Uterus (tissue), 3 donors: ENCODE measurements at regions not wholly inside any gene's neighbourhood (a gene's known extent, or its start where the extent isn't known, plus 50 kb on each side); places are given as distances from the start of the nearest gene placed in this dataset.

ENCODE experiments used
- DNase-seq, 2 donors: peaks; one replicate each; pipeline ENCODE4 v3.0.0-alpha.2; 2019 to 2020
- H3K27ac ChIP-seq, 2 donors: fragments of 200-600 bp; sonication (generic); 1 replicate in 1 of 2; 2 replicates in 1 of 2; pipeline ENCODE4 v1.5.1; 2016 to 2018
- H3K27me3 ChIP-seq, 2 donors: fragments of 200-600 bp; sonication (generic); one replicate each; pipeline ENCODE4 v1.5.1; 2018 to 2019; ENCODE audit warnings: control low read depth in 1 of 2
- H3K36me3 ChIP-seq, 2 donors: fragments of 200-600 bp; sonication (generic); one replicate each; pipeline ENCODE4 v1.5.1; 2019; ENCODE audit warnings: control low read depth in 1 of 2
- H3K4me1 ChIP-seq, 2 donors: fragments of 200-600 bp; sonication (generic); one replicate each; pipeline ENCODE4 v1.5.1; 2018 to 2019; ENCODE audit warnings: control low read depth in 1 of 2
- H3K4me3 ChIP-seq, 2 donors: fragments of 200-600 bp; sonication (generic); 1 replicate in 1 of 2; 2 replicates in 1 of 2; pipeline ENCODE4 v1.5.1; 2018 to 2019; ENCODE audit warnings: mild to moderate bottlenecking in 1 of 2
- H3K9me3 ChIP-seq, 2 donors: fragments of 200-600 bp; sonication (generic); one replicate each; pipeline ENCODE4 v1.5.1; 2019; ENCODE audit warnings: control low read depth in 1 of 2
- CTCF ChIP-seq, 4 experiments: fragments of 200-600 bp in 2 of 4; fragments of 450-650 bp in 2 of 4; sonication (generic) in 2 of 4; IDR thresholded peaks; one replicate each; pipeline ENCODE4 v1.5.1; 2016 to 2019; ENCODE audit warnings: antibody characterized with exemption in 4 of 4, mild to moderate bottlenecking in 2 of 4, moderate library complexity in 1 of 4
- POLR2A ChIP-seq, 2 donors: fragments of 450-650 bp; IDR thresholded peaks; one replicate each; pipeline ENCODE4 v1.6.1; 2016; ENCODE audit warnings: antibody characterized with exemption in 2 of 2, mild to moderate bottlenecking in 1 of 2, moderate library complexity in 1 of 2
- intact Hi-C: fragments of 100-400 bp; cut with DNase I; formaldehyde crosslinking; loops from one replicate; pipeline ENCODE4 v1.15.1; 2023; ENCODE audit warnings: low total_unique reads
- donor health status: DM: yes; HTN: yes; CAD: no.

- Histone ChIP-seq H3K27ac (no peak overlapping the region), H3K4me3 (no peak overlapping the region), H3K27me3 (no peaks in the 10 kb centered on the region), H3K36me3 (no peaks in the 10 kb centered on the region), H3K9me3 (peaks cover 0 to 6% of the 10 kb centered on the region in 2 donors), H3K4me1 (no peaks in the 10 kb centered on the region)
- DNase-seq = no peak
- TF ChIP-seq POLR2A (IDR thresholded peaks at IDR 0.05) (no peak), CTCF (IDR thresholded peaks at IDR 0.05) (no peak)
- intact Hi-C loops = no loop called here
Measured at GRCh38 chr1:96281491-96281890, 440.1 kb upstream of the PTBP2 start.

- intact Hi-C loops = no loop called here
- Histone ChIP-seq H3K9me3 (no peaks in the 10 kb centered on the region), H3K4me1 (no peaks in the 10 kb centered on the region), H3K36me3 (no peaks in the 10 kb centered on the region), H3K27me3 (no peaks in the 10 kb centered on the region), H3K4me3 (no peak overlapping the region), H3K27ac (no peak overlapping the region)
- TF ChIP-seq CTCF (IDR thresholded peaks at IDR 0.05) (no peak), POLR2A (IDR thresholded peaks at IDR 0.05) (no peak)
- DNase-seq = no peak
Measured at GRCh38 chr1:96290033-96290432, 431.6 kb upstream of the PTBP2 start.

DNA sequence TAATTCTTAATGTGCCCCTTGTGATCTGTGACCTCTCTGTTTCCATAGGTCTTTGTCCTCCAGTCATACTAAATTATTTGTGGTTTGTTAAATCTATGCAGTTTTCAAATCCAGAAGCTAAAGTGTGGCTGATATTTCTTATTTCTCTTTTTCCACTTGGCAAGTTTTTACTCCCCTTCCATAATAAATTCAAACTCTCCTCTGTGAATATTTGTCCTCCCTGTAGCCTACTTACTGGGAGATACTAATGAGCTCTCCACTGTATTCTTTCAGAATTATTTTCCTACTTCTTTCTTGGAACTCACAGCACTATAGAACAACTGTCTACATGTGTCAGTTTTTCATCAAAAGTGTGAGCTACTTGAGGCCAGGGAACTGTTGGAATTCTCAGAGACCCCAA, 430.8 kb upstream of the PTBP2 start:
- Histone ChIP-seq H3K36me3 (no peaks in the 10 kb centered on the region), H3K4me1 (no peaks in the 10 kb centered on the region), H3K27ac (no peak overlapping the region), H3K27me3 (no peaks in the 10 kb centered on the region), H3K9me3 (no peaks in the 10 kb centered on the region), H3K4me3 (no peak overlapping the region)
- DNase-seq = no peak
- TF ChIP-seq POLR2A (IDR thresholded peaks at IDR 0.05) (no peak), CTCF (IDR thresholded peaks at IDR 0.05) (no peak)
- intact Hi-C loops = no loop called here

DNA sequence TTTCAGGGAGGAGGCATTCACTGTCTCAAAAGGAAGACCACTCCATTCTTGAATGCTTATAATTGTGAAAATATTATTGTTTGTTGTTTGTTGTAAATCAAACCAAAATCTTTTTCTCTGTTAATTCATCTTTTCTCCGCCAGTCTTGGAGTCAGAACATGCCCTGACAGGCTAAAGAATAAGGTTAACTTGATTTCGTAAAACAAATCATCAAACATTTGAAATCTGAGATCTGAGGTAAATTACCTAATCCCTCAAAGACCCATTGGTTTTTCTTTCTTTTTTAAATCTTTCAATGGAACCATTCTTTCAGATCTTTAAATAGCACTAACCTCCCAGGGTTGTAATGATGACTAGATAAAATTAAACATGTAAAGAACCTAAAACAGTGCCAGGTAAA, 430.1 kb upstream of the PTBP2 start:
- no peak for DNase-seq
- Histone ChIP-seq H3K27ac (no peak overlapping the region), H3K4me1 (no peaks in the 10 kb centered on the region), H3K36me3 (no peaks in the 10 kb centered on the region), H3K9me3 (no peaks in the 10 kb centered on the region), H3K4me3 (no peak overlapping the region), H3K27me3 (no peaks in the 10 kb centered on the region)
- intact Hi-C loops = no loop called here
- no peak for TF ChIP-seq POLR2A (IDR thresholded peaks at IDR 0.05)
- no peak for TF ChIP-seq CTCF (IDR thresholded peaks at IDR 0.05)

- H3K27ac ChIP-seq = no peak overlapping the region
- no peak overlapping the region for H3K4me3 ChIP-seq
- DNase-seq = no peak
- intact Hi-C loops = no loop called here
- H3K36me3 ChIP-seq = no peaks in the 10 kb centered on the region
- no peaks in the 10 kb centered on the region for H3K4me1 ChIP-seq
- no peaks in the 10 kb centered on the region for H3K27me3 ChIP-seq
- TF ChIP-seq CTCF (IDR thresholded peaks at IDR 0.05) (no peak), POLR2A (IDR thresholded peaks at IDR 0.05) (no peak)
- no peaks in the 10 kb centered on the region for H3K9me3 ChIP-seq
Measured at GRCh38 chr1:96292141-96292540, 429.4 kb upstream of the PTBP2 start.
